Colonic mucosa (tissue), 4 donors: ENCODE measurements at regions not wholly inside any gene's neighbourhood (a gene's known extent, or its start where the extent isn't known, plus 50 kb on each side); places are given as distances from the start of the nearest gene placed in this dataset.
"Not testable (repeated sequence)": the region's sequence is repeated elsewhere in the genome, so short reads cannot be mapped to it uniquely, and the experiment has no call there.

ENCODE experiments used
- DNase-seq: peaks from one replicate; pipeline ENCODE4 v3.0.0-alpha.2; 2020
- H3K27ac ChIP-seq: fragments of 200-600 bp; one replicate; pipeline ENCODE4 v1.8.0; 2021
- H3K27me3 ChIP-seq: fragments of 200-600 bp; one replicate; pipeline ENCODE4 v1.8.0; 2021
- H3K36me3 ChIP-seq: fragments of 200-600 bp; one replicate; pipeline ENCODE4 v1.8.0; 2021
- H3K4me1 ChIP-seq: fragments of 200-600 bp; one replicate; pipeline ENCODE4 v1.8.0; 2021; ENCODE audit warnings: mild to moderate bottlenecking
- H3K4me3 ChIP-seq: fragments of 200-600 bp; one replicate; pipeline ENCODE4 v1.8.0; 2021
- H3K9ac ChIP-seq, 2 donors: one replicate each; pipeline ENCODE4 v1.7.0; 2013; ENCODE audit warnings: control low read depth in 2 of 2, low read depth in 2 of 2, low read length in 2 of 2
- H3K9me3 ChIP-seq: fragments of 200-600 bp; one replicate; pipeline ENCODE4 v1.8.0; 2021
- CTCF ChIP-seq: fragments of 200-600 bp; IDR thresholded peaks from one replicate; pipeline ENCODE4 v1.8.0; 2022; ENCODE audit warnings: antibody characterized with exemption, mild to moderate bottlenecking
- intact Hi-C: fragments of 100-400 bp; cut with DNase I; formaldehyde crosslinking; loops from one replicate; pipeline ENCODE4 v1.14.1; 2022
- donor health status: healthy.
- donor health status: DM: no; HTN: no; CAD: no.
- donor health status: DM: no; HTN: no; CAD: no.

GRCh38 chr3:6449099-6449498, 411.8 kb upstream of the GRM7 start:
- no peaks in the 10 kb centered on the region for H3K27me3 ChIP-seq
- no peak overlapping the region for H3K27ac ChIP-seq
- no peak for DNase-seq
- intact Hi-C loops: no loop called here
- no peak overlapping the region for H3K4me3 ChIP-seq
- H3K4me1 ChIP-seq: no peaks in the 10 kb centered on the region
- no peak for TF ChIP-seq CTCF
- no peaks in the 10 kb centered on the region for H3K9me3 ChIP-seq
- H3K9ac ChIP-seq: no peak overlapping the region
- no peaks in the 10 kb centered on the region for H3K36me3 ChIP-seq

- TF ChIP-seq CTCF: no peak
- Histone ChIP-seq H3K4me1 (no peaks in the 10 kb centered on the region), H3K27me3 (no peaks in the 10 kb centered on the region), H3K36me3 (no peaks in the 10 kb centered on the region), H3K9me3 (no peaks in the 10 kb centered on the region), H3K9ac (no peak overlapping the region), H3K4me3 (no peak overlapping the region), H3K27ac (no peak overlapping the region)
- DNase-seq: no peak
- intact Hi-C loops: no loop called here
These were observed 407.9 kb upstream of the GRM7 start for GRCh38 chr3:6452974-6453373.

GRCh38 chr3:6455031-6455430, 405.9 kb upstream of the GRM7 start:
- H3K9ac ChIP-seq: no peak overlapping the region
- no peak for TF ChIP-seq CTCF
- no peaks in the 10 kb centered on the region for H3K36me3 ChIP-seq
- H3K4me3 ChIP-seq: no peak overlapping the region
- H3K27ac ChIP-seq: no peak overlapping the region
- intact Hi-C loops: no loop called here
- H3K27me3 ChIP-seq: no peaks in the 10 kb centered on the region
- H3K4me1 ChIP-seq: no peaks in the 10 kb centered on the region
- H3K9me3 ChIP-seq: no peaks in the 10 kb centered on the region
- no peak for DNase-seq

GRCh38 chr3:6467186-6467585, 393.7 kb upstream of the GRM7 start:
- intact Hi-C loops: no loop called here
- no peaks in the 10 kb centered on the region for H3K27me3 ChIP-seq
- H3K4me3 ChIP-seq: no peak overlapping the region
- no peak overlapping the region for H3K9ac ChIP-seq
- no peaks in the 10 kb centered on the region for H3K9me3 ChIP-seq
- H3K36me3 ChIP-seq: no peaks in the 10 kb centered on the region
- no peak for DNase-seq
- no peak overlapping the region for H3K27ac ChIP-seq
- no peaks in the 10 kb centered on the region for H3K4me1 ChIP-seq
- TF ChIP-seq CTCF: no peak

- H3K9me3 ChIP-seq: no peaks in the 10 kb centered on the region
- no peak for TF ChIP-seq CTCF
- no peak overlapping the region for H3K9ac ChIP-seq
- H3K27ac ChIP-seq: no peak overlapping the region
- H3K36me3 ChIP-seq: no peaks in the 10 kb centered on the region
- no peak overlapping the region for H3K4me3 ChIP-seq
- DNase-seq: no peak
- no peaks in the 10 kb centered on the region for H3K4me1 ChIP-seq
- H3K27me3 ChIP-seq: no peaks in the 10 kb centered on the region
- intact Hi-C loops: no loop called here
These were observed 392.3 kb upstream of the GRM7 start for GRCh38 chr3:6468589-6468988.

- Histone ChIP-seq H3K4me3 (no peak overlapping the region), H3K27me3 (no peaks in the 10 kb centered on the region)
- TF ChIP-seq CTCF: no peak
These were observed 389.2 kb upstream of the GRM7 start for GRCh38 chr3:6471744-6472143.

GRCh38 chr3:6490487-6491327, 370.2 kb upstream of the GRM7 start:
- H3K9me3 ChIP-seq, DNase-seq, intact Hi-C loops, H3K4me1 ChIP-seq, H3K9ac ChIP-seq, H3K27me3 ChIP-seq, H3K4me3 ChIP-seq, H3K27ac ChIP-seq, H3K36me3 ChIP-seq: not testable (repeated sequence)

More at GRCh38 chr3:6471744-6472143, 389.2 kb upstream of the GRM7 start:
- H3K9ac ChIP-seq: no peak overlapping the region
- no peaks in the 10 kb centered on the region for H3K36me3 ChIP-seq
- intact Hi-C loops: no loop called here
- H3K4me1 ChIP-seq: no peaks in the 10 kb centered on the region
- no peak overlapping the region for H3K27ac ChIP-seq
- no peak for DNase-seq
- H3K9me3 ChIP-seq: no peaks in the 10 kb centered on the region
